ENCODE measurements at regions not wholly inside any gene's neighbourhood (a gene's known extent, or its start where the extent isn't known, plus 50 kb on each side); places are given as distances from the start of the nearest gene placed in this dataset.

DNA sequence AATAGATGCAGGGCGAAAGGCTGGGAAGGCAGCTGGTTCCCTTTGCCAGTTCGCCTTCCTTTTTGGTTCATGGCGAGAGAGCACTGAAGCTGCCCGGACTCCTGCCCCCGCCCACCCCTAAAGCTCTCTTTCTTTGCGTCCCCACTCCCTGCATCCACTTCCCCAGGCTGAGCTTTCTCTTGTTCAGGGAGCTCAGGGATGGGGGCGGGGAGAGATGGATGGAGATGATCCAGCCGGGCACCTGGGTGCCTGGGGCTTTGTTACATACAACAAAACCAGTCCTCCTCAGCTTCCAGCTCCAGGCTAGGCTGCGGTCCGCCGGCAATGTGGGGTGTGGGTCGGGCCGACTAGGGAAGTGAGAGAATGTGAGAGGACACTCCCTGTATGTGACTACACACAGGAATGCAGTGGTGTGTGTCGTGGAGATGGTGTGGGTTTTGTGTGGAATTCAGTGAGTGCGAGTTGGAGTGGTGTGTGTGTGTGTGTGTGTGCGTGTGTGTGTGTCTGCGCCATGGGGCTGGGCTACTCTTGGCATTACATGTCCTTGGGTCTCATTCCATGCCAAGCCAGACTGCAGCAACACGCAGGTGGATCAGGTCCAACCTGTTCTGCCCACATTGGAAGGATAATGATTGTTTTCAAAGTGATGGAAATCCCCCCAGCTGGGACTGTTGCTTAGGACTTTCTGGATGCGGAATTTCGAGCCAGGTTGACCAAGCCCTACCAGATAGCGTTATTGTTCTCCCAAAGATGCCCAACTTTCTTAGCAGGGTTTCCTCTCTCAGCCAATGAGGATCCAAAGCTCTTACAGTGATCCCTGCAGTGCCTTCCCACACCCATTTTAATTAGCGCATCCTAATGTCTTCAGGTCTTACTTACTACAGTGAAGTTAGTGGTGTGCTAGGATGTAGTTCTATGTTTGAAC is 149.4 kb upstream of the CHRDL1 start:
- no peaks in the 10 kb centered on the region for H3K27me3 ChIP-seq
- ATAC-seq: no peak
- intact Hi-C loops (cut with DNase I): no loop called here
- H3K9me3 ChIP-seq: no peaks in the 10 kb centered on the region
- TF ChIP-seq, protein P1, sequence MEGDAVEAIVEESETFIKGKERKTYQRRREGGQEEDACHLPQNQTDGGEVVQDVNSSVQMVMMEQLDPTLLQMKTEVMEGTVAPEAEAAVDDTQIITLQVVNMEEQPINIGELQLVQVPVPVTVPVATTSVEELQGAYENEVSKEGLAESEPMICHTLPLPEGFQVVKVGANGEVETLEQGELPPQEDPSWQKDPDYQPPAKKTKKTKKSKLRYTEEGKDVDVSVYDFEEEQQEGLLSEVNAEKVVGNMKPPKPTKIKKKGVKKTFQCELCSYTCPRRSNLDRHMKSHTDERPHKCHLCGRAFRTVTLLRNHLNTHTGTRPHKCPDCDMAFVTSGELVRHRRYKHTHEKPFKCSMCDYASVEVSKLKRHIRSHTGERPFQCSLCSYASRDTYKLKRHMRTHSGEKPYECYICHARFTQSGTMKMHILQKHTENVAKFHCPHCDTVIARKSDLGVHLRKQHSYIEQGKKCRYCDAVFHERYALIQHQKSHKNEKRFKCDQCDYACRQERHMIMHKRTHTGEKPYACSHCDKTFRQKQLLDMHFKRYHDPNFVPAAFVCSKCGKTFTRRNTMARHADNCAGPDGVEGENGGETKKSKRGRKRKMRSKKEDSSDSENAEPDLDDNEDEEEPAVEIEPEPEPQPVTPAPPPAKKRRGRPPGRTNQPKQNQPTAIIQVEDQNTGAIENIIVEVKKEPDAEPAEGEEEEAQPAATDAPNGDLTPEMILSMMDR (IDR thresholded peaks at IDR 0.05): no peak
- H3K36me3 ChIP-seq: no peaks in the 10 kb centered on the region
- no peak for DNase-seq
- H3K4me3 ChIP-seq: no peak overlapping the region
- no peaks in the 10 kb centered on the region for H3K4me1 ChIP-seq
- no peak overlapping the region for H3K27ac ChIP-seq

GRCh38 chrX:110944311-110944750 is 148.7 kb upstream of the CHRDL1 start:
- no peaks in the 10 kb centered on the region for H3K27me3 ChIP-seq
- no peaks in the 10 kb centered on the region for H3K36me3 ChIP-seq
- intact Hi-C loops (cut with DNase I): no loop called here
- H3K4me3 ChIP-seq: no peak overlapping the region
- no peak for DNase-seq
- no peaks in the 10 kb centered on the region for H3K9me3 ChIP-seq
- H3K27ac ChIP-seq: no peak overlapping the region
- TF ChIP-seq, protein P1 (IDR thresholded peaks at IDR 0.05): no peak
- ATAC-seq: no peak
- no peaks in the 10 kb centered on the region for H3K4me1 ChIP-seq

GRCh38 chrX:110941906-110942305 is 146.3 kb upstream of the CHRDL1 start:
- intact Hi-C loops (cut with DNase I): no loop called here
- ATAC-seq (no peak), DNase-seq (no peak)
- no peak overlapping the region for H3K4me3 ChIP-seq
- no peaks in the 10 kb centered on the region for H3K9me3 ChIP-seq
- no peak overlapping the region for H3K27ac ChIP-seq
- H3K36me3 ChIP-seq: no peaks in the 10 kb centered on the region
- TF ChIP-seq, protein P1 (IDR thresholded peaks at IDR 0.05): no peak
- H3K27me3 ChIP-seq: no peaks in the 10 kb centered on the region
- H3K4me1 ChIP-seq: no peaks in the 10 kb centered on the region

DNA sequence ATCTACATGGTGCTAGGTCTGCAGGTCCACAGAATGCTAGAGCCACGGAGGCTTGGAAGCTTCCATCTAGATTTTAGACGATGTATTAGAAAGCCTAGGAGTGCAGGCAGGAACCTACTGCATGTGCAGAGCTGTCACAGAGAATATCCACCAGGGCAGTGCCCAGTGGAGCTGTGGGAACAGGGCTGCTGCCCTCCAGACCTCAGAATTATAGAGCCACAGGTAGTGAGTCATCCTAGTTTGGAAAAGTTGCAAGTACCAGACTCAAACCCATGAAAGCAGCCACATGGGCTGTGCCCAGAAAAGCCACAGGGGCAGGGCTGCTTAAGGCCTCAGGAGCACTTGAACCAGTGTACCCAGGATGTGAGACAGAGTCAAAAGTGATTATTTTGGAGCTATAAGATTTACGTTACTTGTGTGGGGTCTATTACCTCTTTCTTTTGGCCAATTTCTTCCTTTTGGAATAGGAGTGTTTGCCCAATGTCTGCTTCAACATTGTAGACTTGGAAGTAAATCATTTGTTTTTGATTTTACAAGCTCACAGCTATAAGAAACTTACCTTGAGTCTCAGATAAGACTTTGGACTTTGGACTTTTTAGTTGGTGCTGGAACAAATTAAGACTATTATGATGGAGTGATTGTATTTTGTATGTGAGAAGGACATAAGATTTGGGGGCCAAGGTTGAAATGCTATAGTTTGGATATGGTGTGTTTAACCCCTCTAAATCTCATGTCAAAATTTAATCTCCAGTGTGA is 143.5 kb upstream of the CHRDL1 start:
- H3K36me3 ChIP-seq: no peaks in the 10 kb centered on the region
- intact Hi-C loops (cut with DNase I): no loop called here
- no peaks in the 10 kb centered on the region for H3K4me1 ChIP-seq
- no peaks in the 10 kb centered on the region for H3K27me3 ChIP-seq
- DNase-seq: no peak
- ATAC-seq: no peak
- no peak overlapping the region for H3K4me3 ChIP-seq
- TF ChIP-seq, protein P1 (IDR thresholded peaks at IDR 0.05): no peak
- no peak overlapping the region for H3K27ac ChIP-seq
- no peaks in the 10 kb centered on the region for H3K9me3 ChIP-seq

DNA sequence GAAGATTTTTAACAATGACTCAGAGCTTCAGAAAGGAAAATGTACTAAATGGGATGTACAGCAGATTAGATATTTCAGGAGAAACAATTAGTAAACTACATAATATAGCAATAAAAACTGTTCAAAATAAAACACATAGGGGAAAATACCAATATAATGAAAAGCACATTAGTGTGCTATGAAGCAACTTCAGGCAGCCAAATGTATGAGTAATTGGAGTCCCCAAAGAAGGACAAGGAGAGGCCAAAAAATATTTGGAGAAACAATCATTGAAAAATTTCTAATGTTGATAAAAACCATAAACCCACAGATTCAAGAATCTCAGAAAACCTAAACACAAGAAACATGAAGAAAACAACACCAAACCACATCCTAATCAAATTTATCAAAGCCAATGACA is 129.3 kb upstream of the CHRDL1 start:
- H3K9me3 ChIP-seq: no peaks in the 10 kb centered on the region
- no peak overlapping the region for H3K27ac ChIP-seq
- H3K36me3 ChIP-seq: no peaks in the 10 kb centered on the region
- intact Hi-C loops (cut with DNase I): no loop called here
- no peak overlapping the region for H3K4me3 ChIP-seq
- no peak for ATAC-seq
- TF ChIP-seq, protein P1 (IDR thresholded peaks at IDR 0.05): no peak
- DNase-seq: no peak
- H3K4me1 ChIP-seq: no peaks in the 10 kb centered on the region
- no peaks in the 10 kb centered on the region for H3K27me3 ChIP-seq
